Kidney epithelial cell (primary cell): ENCODE measurements at regions not wholly inside any gene's neighbourhood (a gene's known extent, or its start where the extent isn't known, plus 50 kb on each side); places are given as distances from the start of the nearest gene placed in this dataset.
"Not testable (repeated sequence)": the region's sequence is repeated elsewhere in the genome, so short reads cannot be mapped to it uniquely, and the experiment has no call there.

Experiments used
- DNase-seq: peaks from one replicate; pipeline ENCODE4 v3.0.0-alpha.2; 2010; ENCODE audit warnings: low read depth
- H3K27me3 ChIP-seq: 2 replicates; pipeline ENCODE4 v1.6.0; 2011; ENCODE audit warnings: low read length; ENCODE audit not compliant: control insufficient read depth, insufficient read depth
- H3K36me3 ChIP-seq: 2 replicates; pipeline ENCODE4 v1.5.1; 2011; ENCODE audit warnings: low read length; ENCODE audit not compliant: control insufficient read depth, insufficient read depth
- H3K4me3 ChIP-seq: 2 replicates; pipeline ENCODE4 v1.5.1; 2011; ENCODE audit warnings: low read depth, mild to moderate bottlenecking, control low read depth, low read length

GRCh38 chr7:150135620-150136190 is 187.4 kb upstream of the LRRC61 start:
- not testable (repeated sequence) for H3K36me3 ChIP-seq, H3K27me3 ChIP-seq, H3K4me3 ChIP-seq, DNase-seq

GRCh38 chr7:150139840-150140239 is 183.3 kb upstream of the LRRC61 start:
- not testable (repeated sequence) for H3K27me3 ChIP-seq, H3K4me3 ChIP-seq, DNase-seq, H3K36me3 ChIP-seq

- not testable (repeated sequence) for H3K4me3 ChIP-seq, H3K27me3 ChIP-seq, H3K36me3 ChIP-seq, DNase-seq
Measured at GRCh38 chr7:150141525-150142345, 181.4 kb upstream of the LRRC61 start.

GRCh38 chr7:150146124-150146523 is 177.0 kb upstream of the LRRC61 start:
- not testable (repeated sequence) for H3K27me3 ChIP-seq, H3K36me3 ChIP-seq, H3K4me3 ChIP-seq, DNase-seq

- H3K27me3 ChIP-seq, H3K4me3 ChIP-seq: not testable (repeated sequence)
Measured at GRCh38 chr7:150147524-150147923, 175.6 kb upstream of the LRRC61 start.

GRCh38 chr7:150156015-150156414 is 167.1 kb upstream of the LRRC61 start:
- H3K36me3 ChIP-seq, H3K27me3 ChIP-seq, H3K4me3 ChIP-seq, DNase-seq: not testable (repeated sequence)

More at GRCh38 chr7:150147524-150147923, 175.6 kb upstream of the LRRC61 start:
- H3K36me3 ChIP-seq, DNase-seq: not testable (repeated sequence)

GRCh38 chr7:150158696-150159095 is 164.5 kb upstream of the LRRC61 start:
- not testable (repeated sequence) for H3K36me3 ChIP-seq, H3K4me3 ChIP-seq, H3K27me3 ChIP-seq, DNase-seq

GRCh38 chr7:150169515-150169914 is 153.6 kb upstream of the LRRC61 start:
- not testable (repeated sequence) for H3K27me3 ChIP-seq, DNase-seq, H3K36me3 ChIP-seq, H3K4me3 ChIP-seq

GRCh38 chr7:150169943-150170490 is 153.1 kb upstream of the LRRC61 start:
- not testable (repeated sequence) for H3K27me3 ChIP-seq, H3K36me3 ChIP-seq, H3K4me3 ChIP-seq, DNase-seq

- DNase-seq, H3K27me3 ChIP-seq, H3K4me3 ChIP-seq, H3K36me3 ChIP-seq: not testable (repeated sequence)
Measured at GRCh38 chr7:150183602-150184001, 139.6 kb upstream of the LRRC61 start.

GRCh38 chr7:150189963-150190362 is 133.2 kb upstream of the LRRC61 start:
- not testable (repeated sequence) for H3K27me3 ChIP-seq, H3K36me3 ChIP-seq, H3K4me3 ChIP-seq, DNase-seq

GRCh38 chr7:150192541-150192940 is 130.6 kb upstream of the LRRC61 start:
- H3K27me3 ChIP-seq, H3K36me3 ChIP-seq, H3K4me3 ChIP-seq, DNase-seq: not testable (repeated sequence)

- H3K36me3 ChIP-seq, H3K4me3 ChIP-seq, DNase-seq, H3K27me3 ChIP-seq: not testable (repeated sequence)
Measured at GRCh38 chr7:150193866-150194265, 129.3 kb upstream of the LRRC61 start.
